Large intestine (tissue), 3 donors: ENCODE measurements at regions not wholly inside any gene's neighbourhood (a gene's known extent, or its start where the extent isn't known, plus 50 kb on each side); places are given as distances from the start of the nearest gene placed in this dataset.
A peak's percentile ranks its signal among the peaks of the same experiment; 100 is the strongest.

Experiments used
- DNase-seq, 2 donors: peaks; one replicate each; pipeline versions ENCODE4 v3.0.0 to v3.0.0-alpha.2; 2013
- H3K27ac ChIP-seq: one replicate; pipeline ENCODE4 v1.5.1; 2013; ENCODE audit warnings: low read length
- H3K27me3 ChIP-seq: 2 replicates; pipeline ENCODE4 v1.6.1; 2013; ENCODE audit warnings: low read length; ENCODE audit not compliant: control insufficient read depth, insufficient read depth
- H3K36me3 ChIP-seq: 2 replicates; pipeline ENCODE4 v1.6.1; 2013; ENCODE audit warnings: low read length; ENCODE audit not compliant: control insufficient read depth, insufficient read depth
- H3K4me1 ChIP-seq: one replicate; pipeline ENCODE4 v1.6.1; 2013; ENCODE audit warnings: low read length; ENCODE audit not compliant: control insufficient read depth, insufficient read depth
- H3K4me3 ChIP-seq: one replicate; pipeline ENCODE4 v1.5.1; 2013; ENCODE audit warnings: low read length
- H3K9me3 ChIP-seq: one replicate; pipeline ENCODE4 v1.6.1; 2013; ENCODE audit warnings: mild to moderate bottlenecking, low read depth, low read length, moderate library complexity; ENCODE audit not compliant: control insufficient read depth
- WGBS: methylation state at CpG from one replicate; pipeline ENCODE4 v1.1.5; 2013; ENCODE audit warnings: low lambda C conversion rate; ENCODE audit not compliant: insufficient coverage; 5-methylcytosine and 5-hydroxymethylcytosine counted together

DNA sequence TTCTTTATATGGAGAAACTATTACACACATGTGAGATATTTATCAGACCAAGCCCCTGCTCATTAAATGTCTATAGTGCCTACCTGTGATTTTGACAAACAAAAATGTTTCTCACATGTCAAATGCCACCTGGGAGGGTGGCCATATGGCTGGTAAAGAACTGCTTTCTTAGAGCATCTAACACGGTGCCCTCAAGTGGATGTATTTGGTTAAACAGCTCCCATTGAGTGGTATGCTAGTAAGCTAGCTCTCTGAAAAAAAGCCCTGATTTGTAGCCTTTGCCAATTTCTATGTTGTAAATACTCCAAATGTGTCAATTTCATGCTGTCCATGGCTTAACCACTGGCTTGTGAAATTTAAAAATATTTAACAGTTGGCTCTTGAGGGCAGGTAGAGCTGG lies 94.6 kb downstream of the PMAIP1 start:
- Histone ChIP-seq H3K9me3 (no peaks in the 10 kb centered on the region), H3K27ac (no peak overlapping the region), H3K4me3 (no peak overlapping the region), H3K36me3 (no peaks in the 10 kb centered on the region), H3K4me1 (no peaks in the 10 kb centered on the region), H3K27me3 (no peaks in the 10 kb centered on the region)
- DNase-seq: no peak
- WGBS: no CpG with 5 or more reads among the region's 1 CpG

DNA sequence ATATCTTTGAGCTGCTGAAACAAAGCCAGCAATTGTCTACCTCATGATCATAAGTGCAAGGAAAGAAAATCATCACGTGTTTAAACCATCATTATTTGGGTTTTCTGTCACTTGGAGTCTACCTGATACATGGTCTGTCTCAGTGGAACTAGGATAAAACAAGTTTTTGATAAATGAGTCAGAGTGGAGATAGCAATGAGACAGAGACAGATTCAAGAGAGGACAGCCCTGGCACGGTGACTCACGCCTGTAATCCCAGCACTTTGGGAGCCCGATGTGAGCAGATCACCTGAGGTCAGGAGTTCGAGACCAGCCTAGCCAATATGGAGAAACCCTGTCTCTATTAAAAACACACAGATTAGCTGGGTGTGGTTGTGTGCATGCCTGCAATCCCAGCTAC lies 93.8 kb downstream of the PMAIP1 start:
- Histone ChIP-seq H3K36me3 (no peaks in the 10 kb centered on the region), H3K4me1 (no peaks in the 10 kb centered on the region), H3K27me3 (no peaks in the 10 kb centered on the region), H3K4me3 (no peak overlapping the region), H3K27ac (no peak overlapping the region), H3K9me3 (no peaks in the 10 kb centered on the region)
- DNase-seq: no peak
- WGBS: no CpG with 5 or more reads among the region's 5 CpGs

DNA sequence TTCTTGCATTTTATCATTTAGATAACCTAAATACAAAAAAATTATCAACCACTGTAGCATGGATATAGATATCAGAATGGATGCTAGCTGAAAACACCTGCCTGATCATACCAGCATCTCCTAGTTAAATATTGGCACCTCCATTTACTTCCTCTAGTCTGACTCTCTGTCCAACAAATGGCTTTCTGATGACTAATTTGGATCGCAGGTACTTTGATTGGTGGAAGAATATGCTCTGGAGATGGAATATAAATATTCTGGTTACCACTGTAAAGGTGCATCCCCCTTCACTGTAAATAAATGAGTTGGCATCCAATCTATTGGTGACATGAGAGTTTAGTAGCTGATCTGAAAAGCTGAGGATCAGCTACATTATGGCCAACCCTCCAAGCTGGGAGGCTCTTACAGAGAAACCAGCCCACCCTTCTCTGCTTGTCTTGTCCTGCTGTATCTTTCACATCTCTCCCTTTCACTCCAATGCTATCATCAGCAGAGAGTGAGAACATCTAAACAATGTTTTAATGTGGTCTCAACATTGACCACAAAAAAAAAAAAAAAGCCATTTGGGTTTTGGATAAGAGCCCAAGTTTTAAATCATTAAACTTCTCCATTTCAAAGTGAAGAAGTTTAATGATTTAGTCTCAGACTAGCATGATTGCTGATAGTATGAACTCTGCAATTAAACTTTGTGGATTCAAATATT lies 90.5 kb downstream of the PMAIP1 start:
- Histone ChIP-seq H3K4me1 (no peaks in the 10 kb centered on the region), H3K4me3 (no peak overlapping the region), H3K9me3 (no peaks in the 10 kb centered on the region), H3K36me3 (no peaks in the 10 kb centered on the region), H3K27ac (no peak overlapping the region), H3K27me3 (no peaks in the 10 kb centered on the region)
- no peak for DNase-seq
- WGBS: no CpG with 5 or more reads among the region's 1 CpG

DNA sequence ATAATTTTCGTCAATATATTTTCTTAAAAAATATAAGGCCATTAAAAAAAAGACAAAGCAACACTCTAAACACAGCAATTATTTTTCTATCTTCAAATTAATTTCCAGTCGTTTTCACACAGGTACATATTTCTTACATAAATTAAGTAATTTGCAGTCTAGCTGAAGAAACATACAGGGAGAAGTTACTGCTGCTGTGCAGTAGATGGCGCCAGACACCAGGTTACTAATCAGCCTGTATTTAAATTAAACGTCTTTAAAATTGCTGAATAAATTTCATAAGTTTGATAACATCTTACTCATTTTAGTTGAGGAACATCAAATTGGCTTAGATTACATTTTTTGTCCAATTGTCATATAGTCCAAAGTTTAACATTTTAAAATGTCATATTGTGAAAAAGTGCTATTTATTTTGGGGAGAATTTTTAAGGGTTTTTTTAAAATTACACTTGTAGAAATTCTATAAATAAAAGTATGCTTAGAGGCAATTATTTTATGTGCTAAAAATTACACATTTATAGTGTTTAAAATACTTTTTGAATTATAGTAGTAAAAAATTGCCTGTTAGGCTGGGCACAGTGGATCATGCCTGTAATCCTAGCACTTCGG lies 88.4 kb downstream of the PMAIP1 start:
- H3K36me3 ChIP-seq: no peaks in the 10 kb centered on the region
- H3K9me3 ChIP-seq: no peaks in the 10 kb centered on the region
- H3K27ac ChIP-seq: no peak overlapping the region
- H3K27me3 ChIP-seq: no peaks in the 10 kb centered on the region
- H3K4me1 ChIP-seq: no peaks in the 10 kb centered on the region
- 0% methylated on average over 4 of the region's 5 CpGs for WGBS
- DNase-seq: peak; percentile 13 to 25
- no peak overlapping the region for H3K4me3 ChIP-seq

DNA sequence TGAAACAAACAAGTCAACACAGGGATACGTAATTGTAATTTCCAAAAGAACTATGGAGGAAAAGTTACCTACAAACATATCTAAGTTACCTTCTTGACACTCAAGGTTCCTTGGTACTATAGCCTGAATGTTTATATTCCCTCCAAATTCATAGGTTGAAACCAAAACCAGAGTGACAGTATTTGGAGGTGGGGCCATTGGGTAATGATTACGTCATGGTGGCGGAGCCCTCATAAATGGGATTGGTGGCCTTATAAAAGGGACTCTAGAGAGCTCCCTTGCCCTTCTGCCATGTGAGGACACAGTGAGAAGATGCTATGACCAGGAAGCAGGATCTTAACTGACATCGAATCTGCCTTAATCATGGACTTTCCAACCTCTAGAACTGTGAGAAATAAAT lies 87.3 kb downstream of the PMAIP1 start:
- no peaks in the 10 kb centered on the region for H3K9me3 ChIP-seq
- no peak overlapping the region for H3K27ac ChIP-seq
- no peak overlapping the region for H3K4me3 ChIP-seq
- DNase-seq: no peak
- H3K36me3 ChIP-seq: no peaks in the 10 kb centered on the region
- no peaks in the 10 kb centered on the region for H3K27me3 ChIP-seq
- no peaks in the 10 kb centered on the region for H3K4me1 ChIP-seq
- WGBS: 100% methylated on average over 1 of the region's 4 CpGs

DNA sequence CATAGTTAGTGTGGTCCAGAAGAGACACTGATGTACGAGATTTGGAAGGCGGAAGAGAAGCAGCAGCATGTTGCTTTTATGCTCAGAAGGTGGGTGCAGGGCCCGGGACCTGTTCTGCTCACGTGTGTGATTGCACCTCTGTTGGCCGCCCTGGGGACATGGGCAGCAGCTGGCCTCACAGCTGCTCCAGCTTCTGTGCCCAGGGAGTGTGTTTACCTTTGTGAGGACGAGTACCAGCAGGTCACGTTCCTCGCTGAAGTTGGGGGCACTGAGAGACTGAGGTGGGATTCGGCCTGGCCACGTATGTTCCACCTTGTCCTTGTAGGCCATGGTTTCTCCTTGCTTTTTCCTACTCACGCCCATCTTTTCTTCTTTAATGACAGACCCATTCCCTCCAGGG lies 86.3 kb downstream of the PMAIP1 start:
- no peaks in the 10 kb centered on the region for H3K27me3 ChIP-seq
- WGBS: 100% methylated on average over 1 of the region's 11 CpGs

DNA sequence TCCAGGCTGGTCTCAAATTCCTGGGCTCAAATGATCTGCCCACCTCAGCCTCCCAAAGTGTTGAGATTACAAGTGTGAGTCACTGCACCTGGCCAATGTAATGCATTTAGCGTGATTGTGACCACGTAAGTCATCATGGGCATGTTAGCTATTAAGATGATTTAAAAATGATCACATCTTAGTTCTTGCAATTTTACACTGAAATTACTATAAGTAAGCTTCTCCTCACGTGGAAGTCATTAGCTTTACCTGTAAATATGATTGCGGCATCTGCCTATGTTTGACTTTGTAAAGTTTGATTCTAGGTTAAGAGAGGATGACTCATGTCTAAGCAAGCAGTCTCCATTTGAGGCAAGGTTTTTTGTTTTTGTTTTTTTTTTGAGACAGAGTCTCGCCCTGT lies 85.5 kb downstream of the PMAIP1 start:
- no peak for DNase-seq
- H3K36me3 ChIP-seq: no peaks in the 10 kb centered on the region
- H3K4me1 ChIP-seq: no peaks in the 10 kb centered on the region
- no peaks in the 10 kb centered on the region for H3K9me3 ChIP-seq
- H3K27me3 ChIP-seq: no peaks in the 10 kb centered on the region
- no peak overlapping the region for H3K27ac ChIP-seq
- WGBS: 0% methylated on average over 1 of the region's 5 CpGs
- H3K4me3 ChIP-seq: no peak overlapping the region

More for the DNA sequence above, 86.3 kb downstream of the PMAIP1 start:
- Histone ChIP-seq H3K4me1 (no peaks in the 10 kb centered on the region), H3K27ac (no peak overlapping the region), H3K36me3 (no peaks in the 10 kb centered on the region), H3K4me3 (no peak overlapping the region), H3K9me3 (no peaks in the 10 kb centered on the region)
- no peak for DNase-seq

DNA sequence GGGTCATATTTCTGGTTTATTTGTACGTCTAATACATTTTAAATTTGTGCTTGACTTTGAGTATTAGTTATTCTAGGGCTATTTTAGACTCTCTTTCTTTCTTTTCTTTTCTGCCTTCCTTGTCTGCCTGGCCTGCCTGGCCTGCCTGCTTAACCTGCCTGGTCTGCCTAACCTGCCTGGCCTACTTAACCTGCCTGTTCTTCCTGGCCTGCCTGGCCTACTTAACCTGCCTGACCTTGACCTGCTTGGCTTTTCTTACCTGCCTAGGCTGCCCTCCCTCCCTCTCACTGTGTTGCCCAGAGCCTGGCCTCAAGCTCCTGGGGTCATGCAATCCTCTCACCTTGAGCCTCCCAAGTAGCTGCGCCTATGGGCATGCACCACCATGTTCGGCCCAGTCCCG lies 83.7 kb downstream of the PMAIP1 start:
- Histone ChIP-seq H3K9me3 (no peaks in the 10 kb centered on the region), H3K27me3 (no peaks in the 10 kb centered on the region), H3K4me3 (no peak overlapping the region), H3K36me3 (no peaks in the 10 kb centered on the region), H3K27ac (no peak overlapping the region), H3K4me1 (no peaks in the 10 kb centered on the region)
- no peak for DNase-seq
- 100% methylated on average over 1 of the region's 4 CpGs for WGBS

DNA sequence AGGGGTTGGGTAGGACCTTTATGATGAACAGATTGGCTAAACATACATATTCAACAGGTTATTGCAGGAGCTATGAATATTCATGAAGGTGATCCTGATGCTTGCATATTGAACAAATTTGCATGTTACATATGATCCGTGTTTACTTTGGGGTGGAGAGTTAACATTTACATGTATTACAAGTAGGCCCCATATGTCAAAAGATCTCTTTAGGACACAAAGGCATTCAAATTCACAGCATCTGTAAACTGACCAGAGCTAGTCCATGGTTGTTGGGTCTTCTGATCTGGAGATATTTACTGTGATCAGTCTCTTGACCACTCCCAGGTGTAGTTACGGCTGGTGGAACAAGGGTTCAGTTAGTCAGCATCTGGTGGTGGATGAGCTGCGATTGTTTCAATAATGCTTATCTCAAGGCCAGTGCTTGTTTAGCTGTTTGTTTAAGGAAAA lies 80.4 kb downstream of the PMAIP1 start:
- DNase-seq: peak in 1 of 2 donors; percentile 32
- H3K36me3 ChIP-seq: no peaks in the 10 kb centered on the region
- H3K4me3 ChIP-seq: no peak overlapping the region
- H3K27ac ChIP-seq: no peak overlapping the region
- no peaks in the 10 kb centered on the region for H3K4me1 ChIP-seq
- WGBS: no CpG with 5 or more reads among the region's 3 CpGs
- no peaks in the 10 kb centered on the region for H3K9me3 ChIP-seq
- no peaks in the 10 kb centered on the region for H3K27me3 ChIP-seq

DNA sequence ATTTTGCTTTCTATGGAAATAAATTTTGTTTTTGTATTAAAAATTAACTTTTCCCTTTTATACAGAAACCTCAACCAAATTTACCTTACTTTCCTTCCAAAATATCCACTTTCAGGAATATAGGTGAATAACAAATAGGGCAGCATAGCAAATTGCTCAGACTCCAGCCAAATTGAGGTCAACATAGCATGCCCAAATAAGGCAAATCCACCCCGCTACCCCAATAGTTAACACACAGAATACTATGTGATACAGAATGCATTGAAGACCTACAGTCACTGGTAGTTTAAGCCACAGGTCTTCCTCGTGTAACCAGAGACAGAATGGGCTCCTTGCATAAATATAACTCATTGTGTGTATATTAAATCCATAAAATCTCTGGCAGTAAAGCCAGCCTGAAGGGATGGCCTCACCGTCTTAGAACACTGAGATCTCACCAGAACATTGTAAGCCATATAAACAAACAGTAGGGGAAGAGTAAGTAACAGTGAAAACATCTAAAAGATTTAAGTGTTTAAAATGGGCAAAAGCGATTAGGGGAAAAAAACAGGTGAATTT lies 72.2 kb downstream of the PMAIP1 start:
- no peak for DNase-seq
- no peak overlapping the region for H3K4me3 ChIP-seq
- H3K36me3 ChIP-seq: no peaks in the 10 kb centered on the region
- no peaks in the 10 kb centered on the region for H3K4me1 ChIP-seq
- peaks cover 18% of the 10 kb centered on the region for H3K27me3 ChIP-seq
- no peak overlapping the region for H3K27ac ChIP-seq
- WGBS: 67% methylated on average over 1 of the region's 4 CpGs
- H3K9me3 ChIP-seq: no peaks in the 10 kb centered on the region
